Neural crest cell (in vitro differentiated cells): ENCODE measurements at regions not wholly inside any gene's neighbourhood (a gene's known extent, or its start where the extent isn't known, plus 50 kb on each side); places are given as distances from the start of the nearest gene placed in this dataset.

Experiments
- DNase-seq: peaks from one replicate; pipeline ENCODE4 v3.0.0; 2021; ENCODE audit warnings: low read depth, mixed read lengths, low spot score
- H3K27ac Mint-ChIP-seq: one replicate; pipeline ENCODE4 v1.8.0; 2021; ENCODE audit warnings: mild to moderate bottlenecking, mixed read lengths; ENCODE audit not compliant: unreplicated experiment
- H3K27me3 Mint-ChIP-seq: 2 replicates; pipeline ENCODE4 v1.8.0; 2021; ENCODE audit warnings: low read depth, mild to moderate bottlenecking, mixed read lengths
- H3K36me3 Mint-ChIP-seq: 2 replicates; pipeline ENCODE4 v1.8.0; 2021; ENCODE audit warnings: low read depth, mild to moderate bottlenecking, mixed read lengths
- H3K4me1 Mint-ChIP-seq: 2 replicates; pipeline ENCODE4 v1.8.0; 2021; ENCODE audit warnings: mixed read lengths
- H3K4me3 Mint-ChIP-seq: one replicate; pipeline ENCODE4 v1.8.0; 2021; ENCODE audit warnings: mild to moderate bottlenecking, mixed read lengths
- H3K9me3 Mint-ChIP-seq: 2 replicates; pipeline ENCODE4 v1.8.0; 2021; ENCODE audit warnings: mixed read lengths
- TF ChIP-seq, protein P1 (sequence below): fragments of 200-600 bp; sonication (generic); conservative IDR thresholded peaks from 2 replicates; pipeline ENCODE4 v1.5.0; 2021; ENCODE audit warnings: antibody characterized with exemption, mild to moderate bottlenecking

DNA sequence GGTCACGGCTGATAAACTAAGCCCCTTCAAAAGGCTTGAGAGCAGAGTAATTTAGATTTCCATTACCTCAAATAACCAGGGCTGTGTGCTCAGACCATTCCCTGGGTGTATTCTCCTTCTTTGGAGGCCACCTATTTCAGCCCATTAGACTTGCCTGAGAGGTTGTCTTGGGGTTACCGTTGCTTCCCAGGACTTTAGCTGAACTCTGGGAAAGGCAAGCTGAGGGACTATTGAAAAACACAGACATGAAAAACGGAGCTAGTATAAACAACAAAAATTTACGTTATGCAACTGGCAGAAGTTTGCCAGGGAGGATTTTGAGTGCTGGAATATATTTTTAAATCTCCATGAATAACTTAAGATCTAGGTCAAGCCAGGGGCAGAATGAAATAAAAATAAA is 561.0 kb upstream of the TNP1 start:
- peaks cover 5% of the 10 kb centered on the region for H3K4me1 Mint-ChIP-seq
- no peaks in the 10 kb centered on the region for H3K27me3 Mint-ChIP-seq
- H3K4me3 Mint-ChIP-seq: no peak overlapping the region
- H3K9me3 Mint-ChIP-seq: no peaks in the 10 kb centered on the region
- no peak overlapping the region for H3K27ac Mint-ChIP-seq
- H3K36me3 Mint-ChIP-seq: peaks cover 7% of the 10 kb centered on the region
- DNase-seq: no peak
- TF ChIP-seq, protein P1, sequence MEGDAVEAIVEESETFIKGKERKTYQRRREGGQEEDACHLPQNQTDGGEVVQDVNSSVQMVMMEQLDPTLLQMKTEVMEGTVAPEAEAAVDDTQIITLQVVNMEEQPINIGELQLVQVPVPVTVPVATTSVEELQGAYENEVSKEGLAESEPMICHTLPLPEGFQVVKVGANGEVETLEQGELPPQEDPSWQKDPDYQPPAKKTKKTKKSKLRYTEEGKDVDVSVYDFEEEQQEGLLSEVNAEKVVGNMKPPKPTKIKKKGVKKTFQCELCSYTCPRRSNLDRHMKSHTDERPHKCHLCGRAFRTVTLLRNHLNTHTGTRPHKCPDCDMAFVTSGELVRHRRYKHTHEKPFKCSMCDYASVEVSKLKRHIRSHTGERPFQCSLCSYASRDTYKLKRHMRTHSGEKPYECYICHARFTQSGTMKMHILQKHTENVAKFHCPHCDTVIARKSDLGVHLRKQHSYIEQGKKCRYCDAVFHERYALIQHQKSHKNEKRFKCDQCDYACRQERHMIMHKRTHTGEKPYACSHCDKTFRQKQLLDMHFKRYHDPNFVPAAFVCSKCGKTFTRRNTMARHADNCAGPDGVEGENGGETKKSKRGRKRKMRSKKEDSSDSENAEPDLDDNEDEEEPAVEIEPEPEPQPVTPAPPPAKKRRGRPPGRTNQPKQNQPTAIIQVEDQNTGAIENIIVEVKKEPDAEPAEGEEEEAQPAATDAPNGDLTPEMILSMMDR: no peak

DNA sequence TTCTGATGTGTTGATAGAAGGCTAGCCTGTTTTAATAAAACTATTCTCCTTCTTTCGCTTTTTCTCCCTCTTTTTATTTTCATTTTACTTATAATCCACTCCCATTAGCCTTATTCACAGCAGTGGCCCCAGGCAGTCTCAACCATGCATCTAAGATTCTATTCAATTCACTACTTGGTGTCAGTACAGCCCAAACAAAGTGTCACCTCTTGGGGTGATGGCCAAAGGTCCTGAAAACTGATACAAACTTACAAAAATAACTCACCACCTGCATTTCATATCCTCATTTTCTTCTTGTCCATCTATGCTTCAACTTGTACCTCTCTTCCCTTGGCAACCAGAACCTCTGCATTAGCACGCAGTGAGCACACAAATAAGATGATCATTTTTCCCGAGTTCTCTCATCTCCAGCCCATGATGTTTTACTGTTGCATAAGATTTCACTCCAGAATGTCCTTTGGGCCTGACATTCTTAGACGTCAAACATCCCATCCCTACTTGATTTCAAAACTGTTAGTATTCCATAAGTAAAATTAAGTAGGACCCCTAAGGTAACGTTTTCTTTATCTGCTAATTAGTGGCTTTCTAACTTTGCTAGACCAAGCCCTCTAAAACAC is 559.3 kb upstream of the TNP1 start:
- H3K9me3 Mint-ChIP-seq: no peaks in the 10 kb centered on the region
- peaks cover 5% of the 10 kb centered on the region for H3K4me1 Mint-ChIP-seq
- H3K4me3 Mint-ChIP-seq: no peak overlapping the region
- no peak for DNase-seq
- TF ChIP-seq, protein P1: no peak
- H3K27ac Mint-ChIP-seq: no peak overlapping the region
- no peaks in the 10 kb centered on the region for H3K27me3 Mint-ChIP-seq
- peaks cover 2% of the 10 kb centered on the region for H3K36me3 Mint-ChIP-seq

DNA sequence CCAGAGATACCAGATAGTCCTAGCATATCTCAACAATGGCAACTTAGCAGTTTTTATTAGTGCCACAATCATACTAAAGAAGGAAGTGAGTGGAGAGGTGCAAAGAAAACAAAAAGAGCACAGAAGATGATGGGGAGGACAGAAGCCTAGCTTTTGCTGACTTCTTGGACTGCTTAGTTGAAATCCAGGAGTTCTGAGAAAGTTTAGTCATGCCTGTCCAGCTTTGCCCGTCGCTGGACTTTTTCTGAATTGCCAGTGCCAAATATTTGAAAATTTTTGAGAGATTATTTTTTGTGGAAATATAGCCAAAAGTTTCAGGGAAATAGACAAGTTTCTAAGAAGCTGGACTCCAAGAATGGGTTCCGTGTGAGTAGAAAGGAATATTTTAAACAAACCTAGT is 558.7 kb upstream of the TNP1 start:
- Mint-ChIP-seq H3K4me1 (peaks cover 5% of the 10 kb centered on the region), H3K27me3 (no peaks in the 10 kb centered on the region), H3K9me3 (no peaks in the 10 kb centered on the region), H3K4me3 (no peak overlapping the region), H3K27ac (no peak overlapping the region), H3K36me3 (peaks cover 2% of the 10 kb centered on the region)
- TF ChIP-seq, protein P1: no peak
- no peak for DNase-seq

DNA sequence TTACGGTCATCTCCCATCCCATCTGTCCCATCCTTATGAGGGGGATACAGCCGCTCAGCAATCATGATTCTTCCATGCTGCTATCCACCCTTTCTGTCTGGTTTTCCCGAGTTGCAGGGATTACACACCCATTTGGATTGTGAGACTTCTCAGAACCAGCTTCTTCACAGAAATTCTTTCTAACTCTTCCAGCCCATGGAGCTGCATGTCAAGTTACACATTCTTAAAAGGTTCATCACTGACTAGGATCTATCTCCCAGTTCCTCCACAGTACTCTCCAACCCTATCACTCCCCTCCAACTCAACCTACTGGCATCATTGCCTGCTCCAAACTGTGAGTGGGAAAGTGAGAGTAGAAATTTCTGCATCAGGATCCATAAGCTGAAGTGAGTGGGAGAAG is 558.2 kb upstream of the TNP1 start:
- Mint-ChIP-seq H3K4me1 (peaks cover 5% of the 10 kb centered on the region), H3K9me3 (no peaks in the 10 kb centered on the region), H3K36me3 (peaks cover 2% of the 10 kb centered on the region), H3K27ac (no peak overlapping the region), H3K27me3 (no peaks in the 10 kb centered on the region), H3K4me3 (no peak overlapping the region)
- no peak for DNase-seq
- TF ChIP-seq, protein P1: no peak

DNA sequence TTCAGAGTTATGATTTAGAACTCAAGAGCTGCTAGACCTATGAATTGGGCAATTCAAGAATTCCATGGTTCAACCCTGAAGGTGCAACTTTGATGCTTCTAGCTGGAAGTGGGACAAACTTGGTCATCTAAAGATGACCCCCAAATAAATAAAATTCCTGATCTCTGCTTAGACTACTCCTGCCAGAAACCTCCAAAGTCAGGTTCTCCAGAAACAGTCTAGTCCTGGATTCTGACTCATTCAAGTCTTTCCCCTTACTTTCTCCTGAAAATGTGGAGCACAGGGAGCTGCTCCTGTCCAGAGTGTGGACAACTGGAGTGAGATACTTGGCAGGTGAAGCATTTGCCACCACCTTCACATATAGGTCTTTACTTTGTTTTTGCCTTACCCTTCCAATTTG is 557.7 kb upstream of the TNP1 start:
- Mint-ChIP-seq H3K27ac (peak overlapping the region; percentile 58), H3K27me3 (no peaks in the 10 kb centered on the region)

More for the DNA sequence above, 557.7 kb upstream of the TNP1 start:
- H3K4me1 Mint-ChIP-seq: peaks cover 5% of the 10 kb centered on the region
- no peak overlapping the region for H3K4me3 Mint-ChIP-seq
- no peak for DNase-seq
- H3K9me3 Mint-ChIP-seq: no peaks in the 10 kb centered on the region
- peaks cover 2% of the 10 kb centered on the region for H3K36me3 Mint-ChIP-seq
- TF ChIP-seq, protein P1: no peak
